GM12878 (cell line): ENCODE measurements at regions not wholly inside any gene's neighbourhood (a gene's known extent, or its start where the extent isn't known, plus 50 kb on each side); places are given as distances from the start of the nearest gene placed in this dataset.

Experiments
- ATAC-seq: fragments of 200-7000 bp; cut with Tn5 transposase; 3 replicates; pipeline ENCODE4 v1.9.1; 2020; ENCODE audit warnings: mild to moderate bottlenecking, moderate library complexity
- BruUV-seq: library from RNA; stranded (reverse); fragments of 400-500 nt; replicated peaks from 2 replicates; lab custom pipeline; 2021; lab: Mats Ljungman, UMichigan
- CTCF ChIA-PET: fragments of 300-600 bp; sonication (Branson Sonifier 250); formaldehyde crosslinking; extraction: SDS; loops from one replicate; lab custom pipeline; 2021; ENCODE audit warnings: inconsistent platforms; lab: Yijun Ruan, JAX
- POLR2A ChIA-PET: fragments of 350-600 bp; formaldehyde crosslinking; extraction: SDS; loops from one replicate; lab custom pipeline; 2021; ENCODE audit warnings: inconsistent platforms; lab: Charles Lee
- RAD21 ChIA-PET: fragments of 300-600 bp; sonication (Branson Sonifier 250); formaldehyde crosslinking; loops from one replicate; lab custom pipeline; 2023; ENCODE audit warnings: antibody characterized with exemption; ENCODE audit not compliant: unreplicated experiment; lab: Charles Lee
- SMC1A ChIA-PET: fragments of 300-600 bp; sonication (Branson Sonifier 250); formaldehyde crosslinking; loops from one replicate; lab custom pipeline; 2023; ENCODE audit not compliant: unreplicated experiment, uncharacterized antibody; lab: Charles Lee
- DNase-seq: peaks from one replicate; pipeline ENCODE4 v3.0.0-alpha.2; 2011; ENCODE audit warnings: low read depth, low spot score
- FAIRE-seq: peaks from 3 replicates; lab custom pipeline; 2011; peaks lifted over from hg19 to GRCh38; lab: Jason Lieb, UNC
- H2AFZ ChIP-seq: 2 replicates; pipeline ENCODE4 v1.6.0; 2011; ENCODE audit warnings: low read depth, low read length, control low read depth; ENCODE audit not compliant: control insufficient read depth
- H3K27ac ChIP-seq: 2 replicates; pipeline ENCODE4 v1.5.1; 2011; ENCODE audit warnings: control low read depth; ENCODE audit not compliant: control insufficient read depth, insufficient read depth
- H3K27me3 ChIP-seq, 2 experiments: replicated peaks in 1 of 2; 2 replicates each; pipeline versions ENCODE4 v1.6.0 to v1.6.1; 2011; ENCODE audit warnings: low read length in 1 of 2; ENCODE audit not compliant: control insufficient read depth in 2 of 2, insufficient read depth in 2 of 2
- H3K36me3 ChIP-seq, 2 experiments: 2 replicates each; pipeline ENCODE4 v1.5.1; 2011; ENCODE audit warnings: low read length in 1 of 2; ENCODE audit not compliant: control insufficient read depth in 2 of 2, insufficient read depth in 2 of 2
- H3K4me1 ChIP-seq: 2 replicates; pipeline ENCODE4 v1.6.1; 2011; ENCODE audit warnings: mild to moderate bottlenecking, low read length, moderate library complexity, mixed read lengths; ENCODE audit not compliant: control insufficient read depth, insufficient read depth
- H3K4me2 ChIP-seq: 2 replicates; pipeline ENCODE4 v1.6.0; 2011; ENCODE audit warnings: control low read depth; ENCODE audit not compliant: control insufficient read depth, insufficient read depth
- H3K4me3 ChIP-seq: fragments of 200-600 bp; sonication (generic); 2 replicates; pipeline ENCODE4 v1.5.1; 2016
- H3K79me2 ChIP-seq: 2 replicates; pipeline ENCODE4 v1.6.0; 2011; ENCODE audit warnings: low read length; ENCODE audit not compliant: control insufficient read depth, insufficient read depth
- H3K9ac ChIP-seq: 2 replicates; pipeline ENCODE4 v1.8.0; 2011; ENCODE audit warnings: low read length, control low read depth, mixed read lengths; ENCODE audit not compliant: control insufficient read depth, insufficient read depth
- H3K9me3 ChIP-seq: replicated peaks from 3 replicates; pipeline ENCODE4 v1.5.1; 2011; ENCODE audit warnings: mild to moderate bottlenecking, low read length; ENCODE audit not compliant: control insufficient read depth, insufficient read depth
- H4K20me1 ChIP-seq: 2 replicates; pipeline ENCODE4 v1.6.0; 2011; ENCODE audit not compliant: control insufficient read depth, insufficient read depth
- BACH1 ChIP-seq: fragments of 450-650 bp; IDR thresholded peaks from 2 replicates; pipeline ENCODE4 v1.6.1; 2017; ENCODE audit warnings: mild to moderate bottlenecking, borderline replicate concordance
- E2F4 ChIP-seq: IDR thresholded peaks from 2 replicates; pipeline ENCODE4 v1.6.1; 2012; ENCODE audit warnings: low read depth, low read length, improper control_type of control experiment
- NFXL1 ChIP-seq: fragments of 450-650 bp; IDR thresholded peaks from 2 replicates; pipeline ENCODE4 v1.6.1; 2017; ENCODE audit warnings: antibody characterized with exemption, mild to moderate bottlenecking, borderline replicate concordance
- SMARCA5 ChIP-seq: fragments of 450-650 bp; IDR thresholded peaks from 2 replicates; pipeline ENCODE4 v1.6.1; 2017; ENCODE audit warnings: mild to moderate bottlenecking
- SREBF2 ChIP-seq: IDR thresholded peaks from 2 replicates; pipeline ENCODE4 v1.6.1; 2012; ENCODE audit warnings: mild to moderate bottlenecking, low read length
- STAT3 ChIP-seq: IDR thresholded peaks from 2 replicates; pipeline ENCODE4 v1.6.1; 2011; ENCODE audit warnings: low read depth, low read length, improper control_type of control experiment
- TBL1XR1 ChIP-seq: IDR thresholded peaks from 2 replicates; pipeline ENCODE4 v1.6.1; 2012; ENCODE audit warnings: low read depth, low read length, improper control_type of control experiment
- USF1 ChIP-seq: IDR thresholded peaks from 2 replicates; pipeline ENCODE4 v1.6.1; 2011; ENCODE audit warnings: borderline replicate concordance, low read depth, mild to moderate bottlenecking, moderate library complexity, mixed read lengths, low read length; ENCODE audit not compliant: insufficient read depth; ENCODE audit errors: extremely low read length
- WGBS: methylation state at CpG from one replicate; pipeline ENCODE4 v1.1.6; 2016; ENCODE audit warnings: low lambda C conversion rate; ENCODE audit not compliant: insufficient replicate concordance, insufficient coverage; ENCODE audit errors: missing lambda C conversion rate; 5-methylcytosine and 5-hydroxymethylcytosine counted together
- in situ Hi-C: fragments of 300-500 bp; cut with MboI; formaldehyde crosslinking; loops from 9 replicates; pipeline ENCODE4 v1.14.3; 2018; ENCODE audit warnings: mixed read lengths
- intact Hi-C: fragments of 100-400 bp; cut with micrococcal nuclease; formaldehyde crosslinking; loops from one replicate; pipeline ENCODE4 v1.14.2; 2022; ENCODE audit not compliant: unreplicated experiment
- TF ChIP-seq, protein P1 (sequence below): IDR thresholded peaks from 2 replicates; pipeline ENCODE4 v1.6.1; 2012; ENCODE audit warnings: improper control_type of control experiment, low read depth, low read length; ENCODE audit not compliant: insufficient replicate concordance
- TF ChIP-seq, protein P2 (sequence below): fragments of 450-650 bp; IDR thresholded peaks from 2 replicates; pipeline ENCODE4 v1.6.1; 2017; ENCODE audit warnings: low read depth, mild to moderate bottlenecking, moderate library complexity

- ChIA-PET RAD21 (no interaction called here), CTCF (no interaction called here), POLR2A (no interaction called here), SMC1A (no interaction called here)
- TF ChIP-seq, protein P1, sequence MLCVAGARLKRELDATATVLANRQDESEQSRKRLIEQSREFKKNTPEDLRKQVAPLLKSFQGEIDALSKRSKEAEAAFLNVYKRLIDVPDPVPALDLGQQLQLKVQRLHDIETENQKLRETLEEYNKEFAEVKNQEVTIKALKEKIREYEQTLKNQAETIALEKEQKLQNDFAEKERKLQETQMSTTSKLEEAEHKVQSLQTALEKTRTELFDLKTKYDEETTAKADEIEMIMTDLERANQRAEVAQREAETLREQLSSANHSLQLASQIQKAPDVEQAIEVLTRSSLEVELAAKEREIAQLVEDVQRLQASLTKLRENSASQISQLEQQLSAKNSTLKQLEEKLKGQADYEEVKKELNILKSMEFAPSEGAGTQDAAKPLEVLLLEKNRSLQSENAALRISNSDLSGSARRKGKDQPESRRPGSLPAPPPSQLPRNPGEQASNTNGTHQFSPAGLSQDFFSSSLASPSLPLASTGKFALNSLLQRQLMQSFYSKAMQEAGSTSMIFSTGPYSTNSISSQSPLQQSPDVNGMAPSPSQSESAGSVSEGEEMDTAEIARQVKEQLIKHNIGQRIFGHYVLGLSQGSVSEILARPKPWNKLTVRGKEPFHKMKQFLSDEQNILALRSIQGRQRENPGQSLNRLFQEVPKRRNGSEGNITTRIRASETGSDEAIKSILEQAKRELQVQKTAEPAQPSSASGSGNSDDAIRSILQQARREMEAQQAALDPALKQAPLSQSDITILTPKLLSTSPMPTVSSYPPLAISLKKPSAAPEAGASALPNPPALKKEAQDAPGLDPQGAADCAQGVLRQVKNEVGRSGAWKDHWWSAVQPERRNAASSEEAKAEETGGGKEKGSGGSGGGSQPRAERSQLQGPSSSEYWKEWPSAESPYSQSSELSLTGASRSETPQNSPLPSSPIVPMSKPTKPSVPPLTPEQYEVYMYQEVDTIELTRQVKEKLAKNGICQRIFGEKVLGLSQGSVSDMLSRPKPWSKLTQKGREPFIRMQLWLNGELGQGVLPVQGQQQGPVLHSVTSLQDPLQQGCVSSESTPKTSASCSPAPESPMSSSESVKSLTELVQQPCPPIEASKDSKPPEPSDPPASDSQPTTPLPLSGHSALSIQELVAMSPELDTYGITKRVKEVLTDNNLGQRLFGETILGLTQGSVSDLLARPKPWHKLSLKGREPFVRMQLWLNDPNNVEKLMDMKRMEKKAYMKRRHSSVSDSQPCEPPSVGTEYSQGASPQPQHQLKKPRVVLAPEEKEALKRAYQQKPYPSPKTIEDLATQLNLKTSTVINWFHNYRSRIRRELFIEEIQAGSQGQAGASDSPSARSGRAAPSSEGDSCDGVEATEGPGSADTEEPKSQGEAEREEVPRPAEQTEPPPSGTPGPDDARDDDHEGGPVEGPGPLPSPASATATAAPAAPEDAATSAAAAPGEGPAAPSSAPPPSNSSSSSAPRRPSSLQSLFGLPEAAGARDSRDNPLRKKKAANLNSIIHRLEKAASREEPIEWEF = no peak
- TF ChIP-seq NFXL1 (no peak), SREBF2 (no peak), BACH1 (no peak), USF1 (no peak), SMARCA5 (no peak), E2F4 (no peak), STAT3 (no peak), TBL1XR1 (no peak)
- TF ChIP-seq, protein P2, sequence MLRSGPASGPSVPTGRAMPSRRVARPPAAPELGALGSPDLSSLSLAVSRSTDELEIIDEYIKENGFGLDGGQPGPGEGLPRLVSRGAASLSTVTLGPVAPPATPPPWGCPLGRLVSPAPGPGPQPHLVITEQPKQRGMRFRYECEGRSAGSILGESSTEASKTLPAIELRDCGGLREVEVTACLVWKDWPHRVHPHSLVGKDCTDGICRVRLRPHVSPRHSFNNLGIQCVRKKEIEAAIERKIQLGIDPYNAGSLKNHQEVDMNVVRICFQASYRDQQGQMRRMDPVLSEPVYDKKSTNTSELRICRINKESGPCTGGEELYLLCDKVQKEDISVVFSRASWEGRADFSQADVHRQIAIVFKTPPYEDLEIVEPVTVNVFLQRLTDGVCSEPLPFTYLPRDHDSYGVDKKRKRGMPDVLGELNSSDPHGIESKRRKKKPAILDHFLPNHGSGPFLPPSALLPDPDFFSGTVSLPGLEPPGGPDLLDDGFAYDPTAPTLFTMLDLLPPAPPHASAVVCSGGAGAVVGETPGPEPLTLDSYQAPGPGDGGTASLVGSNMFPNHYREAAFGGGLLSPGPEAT = no peak
- in situ Hi-C loops (no loop called here), intact Hi-C loops (no loop called here)
- FAIRE-seq = no peak
- Histone ChIP-seq H3K4me1 (no peaks in the 10 kb centered on the region), H3K9ac (no peak overlapping the region), H3K9me3 (no peaks in the 10 kb centered on the region), H2AFZ (no peak overlapping the region), H3K36me3 (no peaks in the 10 kb centered on the region), H3K4me3 (no peak overlapping the region), H3K79me2 (no peaks in the 10 kb centered on the region), H4K20me1 (no peaks in the 10 kb centered on the region), H3K4me2 (no peak overlapping the region), H3K27me3 (peaks cover 0 to 2% of the 10 kb centered on the region in 2 experiments; a peak in 3 of 4 replicates), H3K27ac (no peak overlapping the region)
- no peak for DNase-seq
- WGBS = 0% methylated on average over 7 of the region's 7 CpGs
- no TSS peak for BruUV-seq
- ATAC-seq = no peak
Measured at GRCh38 chr10:94088926-94089381, 95.2 kb downstream of the PLCE1 start.
